ENCODE measurements at regions not wholly inside any gene's neighbourhood (a gene's known extent, or its start where the extent isn't known, plus 50 kb on each side); places are given as distances from the start of the nearest gene placed in this dataset.

DNA sequence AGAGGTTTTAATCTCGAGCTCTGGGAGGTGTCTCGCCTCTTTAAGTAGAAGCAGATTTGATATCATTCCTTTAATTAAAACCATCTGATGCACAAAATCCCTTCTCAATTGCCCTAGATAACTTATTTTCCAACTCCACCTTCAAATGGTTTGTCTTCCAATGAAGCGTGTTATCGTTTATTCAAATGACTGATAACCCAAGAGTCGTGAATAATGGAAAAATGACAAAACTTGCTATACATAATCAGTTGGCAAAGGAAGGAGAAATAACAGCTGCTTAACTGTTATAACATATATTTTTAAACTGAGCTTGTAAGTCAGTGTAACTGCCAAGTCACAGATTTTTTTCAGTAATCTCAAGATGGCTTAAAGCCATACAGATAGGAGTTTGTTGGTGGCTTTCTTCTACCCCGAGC is 144.6 kb downstream of the QPCT start:
- TF ChIP-seq POLR2A (IDR thresholded peaks at IDR 0.05; ENCODE audit: low read depth) (no peak), POLR2AphosphoS5 (IDR thresholded peaks at IDR 0.05) (no peak)
- TF ChIP-seq, protein P1, sequence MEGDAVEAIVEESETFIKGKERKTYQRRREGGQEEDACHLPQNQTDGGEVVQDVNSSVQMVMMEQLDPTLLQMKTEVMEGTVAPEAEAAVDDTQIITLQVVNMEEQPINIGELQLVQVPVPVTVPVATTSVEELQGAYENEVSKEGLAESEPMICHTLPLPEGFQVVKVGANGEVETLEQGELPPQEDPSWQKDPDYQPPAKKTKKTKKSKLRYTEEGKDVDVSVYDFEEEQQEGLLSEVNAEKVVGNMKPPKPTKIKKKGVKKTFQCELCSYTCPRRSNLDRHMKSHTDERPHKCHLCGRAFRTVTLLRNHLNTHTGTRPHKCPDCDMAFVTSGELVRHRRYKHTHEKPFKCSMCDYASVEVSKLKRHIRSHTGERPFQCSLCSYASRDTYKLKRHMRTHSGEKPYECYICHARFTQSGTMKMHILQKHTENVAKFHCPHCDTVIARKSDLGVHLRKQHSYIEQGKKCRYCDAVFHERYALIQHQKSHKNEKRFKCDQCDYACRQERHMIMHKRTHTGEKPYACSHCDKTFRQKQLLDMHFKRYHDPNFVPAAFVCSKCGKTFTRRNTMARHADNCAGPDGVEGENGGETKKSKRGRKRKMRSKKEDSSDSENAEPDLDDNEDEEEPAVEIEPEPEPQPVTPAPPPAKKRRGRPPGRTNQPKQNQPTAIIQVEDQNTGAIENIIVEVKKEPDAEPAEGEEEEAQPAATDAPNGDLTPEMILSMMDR (IDR thresholded peaks at IDR 0.05), result no peak

Data from esophagus muscularis mucosa (tissue), 3 donors.